Prostate gland (tissue), 2 donors: ENCODE measurements at regions not wholly inside any gene's neighbourhood (a gene's known extent, or its start where the extent isn't known, plus 50 kb on each side); places are given as distances from the start of the nearest gene placed in this dataset.

ENCODE experiments used
- DNase-seq: peaks from one replicate; pipeline ENCODE4 v3.0.0-alpha.2; 2019; ENCODE audit warnings: low spot score
- H3K27ac ChIP-seq, 2 donors: fragments of 200-600 bp; sonication (generic); 2 replicates each; pipeline ENCODE4 v1.5.1; 2017 to 2019
- H3K27me3 ChIP-seq: fragments of 200-600 bp; sonication (generic); replicated peaks from 2 replicates; pipeline ENCODE4 v1.5.1; 2019; ENCODE audit not compliant: insufficient read depth
- H3K36me3 ChIP-seq, 2 donors: fragments of 200-600 bp; sonication (generic); 1 replicate in 1 of 2; 2 replicates in 1 of 2; pipeline versions ENCODE4 v1.5.1 to v1.8.1; 2017 to 2019
- H3K4me1 ChIP-seq: fragments of 200-600 bp; sonication (generic); replicated peaks from 2 replicates; pipeline ENCODE4 v1.5.1; 2019
- H3K4me3 ChIP-seq, 2 donors: fragments of 200-600 bp; sonication (generic); 2 replicates each; pipeline ENCODE4 v1.5.1; 2017 to 2019
- H3K9me3 ChIP-seq: fragments of 200-600 bp; sonication (generic); 2 replicates; pipeline ENCODE4 v1.5.1; 2017
- POLR2A ChIP-seq: fragments of 450-650 bp; IDR thresholded peaks from one replicate; pipeline ENCODE4 v1.6.1; 2016; ENCODE audit warnings: antibody characterized with exemption, mild to moderate bottlenecking
- POLR2AphosphoS5 ChIP-seq: sonication (generic); formaldehyde crosslinking; IDR thresholded peaks from one replicate; pipeline ENCODE4 v1.6.1; 2017; ENCODE audit warnings: antibody characterized with exemption
- WGBS: methylation state at CpG from one replicate; pipeline ENCODE4 v1.1.5; 2018; 5-methylcytosine and 5-hydroxymethylcytosine counted together
- intact Hi-C: fragments of 100-400 bp; cut with DNase I; formaldehyde crosslinking; loops from one replicate; pipeline ENCODE4 v1.14.2; 2022
- TF ChIP-seq, protein P1 (sequence below), 4 experiments: fragments of 200-600 bp in 2 of 4; fragments of 450-650 bp in 2 of 4; sonication (generic) in 2 of 4; IDR thresholded peaks; 1 replicate in 3 of 4; 2 replicates in 1 of 4; pipeline ENCODE4 v1.5.1; 2016 to 2019; ENCODE audit warnings: antibody characterized with exemption in 4 of 4, mild to moderate bottlenecking in 2 of 4, moderate library complexity in 2 of 4

- intact Hi-C loops = no loop called here
- Histone ChIP-seq H3K27me3 (no peaks in the 10 kb centered on the region), H3K9me3 (no peaks in the 10 kb centered on the region), H3K4me1 (no peaks in the 10 kb centered on the region), H3K4me3 (no peak overlapping the region), H3K27ac (no peak overlapping the region), H3K36me3 (no peaks in the 10 kb centered on the region)
- 63% methylated on average over 3 of the region's 3 CpGs for WGBS
- no peak for DNase-seq
- TF ChIP-seq, protein P1, sequence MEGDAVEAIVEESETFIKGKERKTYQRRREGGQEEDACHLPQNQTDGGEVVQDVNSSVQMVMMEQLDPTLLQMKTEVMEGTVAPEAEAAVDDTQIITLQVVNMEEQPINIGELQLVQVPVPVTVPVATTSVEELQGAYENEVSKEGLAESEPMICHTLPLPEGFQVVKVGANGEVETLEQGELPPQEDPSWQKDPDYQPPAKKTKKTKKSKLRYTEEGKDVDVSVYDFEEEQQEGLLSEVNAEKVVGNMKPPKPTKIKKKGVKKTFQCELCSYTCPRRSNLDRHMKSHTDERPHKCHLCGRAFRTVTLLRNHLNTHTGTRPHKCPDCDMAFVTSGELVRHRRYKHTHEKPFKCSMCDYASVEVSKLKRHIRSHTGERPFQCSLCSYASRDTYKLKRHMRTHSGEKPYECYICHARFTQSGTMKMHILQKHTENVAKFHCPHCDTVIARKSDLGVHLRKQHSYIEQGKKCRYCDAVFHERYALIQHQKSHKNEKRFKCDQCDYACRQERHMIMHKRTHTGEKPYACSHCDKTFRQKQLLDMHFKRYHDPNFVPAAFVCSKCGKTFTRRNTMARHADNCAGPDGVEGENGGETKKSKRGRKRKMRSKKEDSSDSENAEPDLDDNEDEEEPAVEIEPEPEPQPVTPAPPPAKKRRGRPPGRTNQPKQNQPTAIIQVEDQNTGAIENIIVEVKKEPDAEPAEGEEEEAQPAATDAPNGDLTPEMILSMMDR (IDR thresholded peaks at IDR 0.05) = no peak
- TF ChIP-seq POLR2A (no peak), POLR2AphosphoS5 (no peak)
Measured at GRCh38 chr6:131398176-131398575, 174.8 kb upstream of the ARG1 start.

GRCh38 chr6:131399433-131399832 lies 173.6 kb upstream of the ARG1 start:
- H3K27me3 ChIP-seq = no peaks in the 10 kb centered on the region
- no peak overlapping the region for H3K4me3 ChIP-seq
- DNase-seq = no peak
- WGBS = 55% methylated on average over 4 of the region's 4 CpGs
- TF ChIP-seq, protein P1 (IDR thresholded peaks at IDR 0.05) = no peak
- TF ChIP-seq POLR2A (no peak), POLR2AphosphoS5 (no peak)
- no peaks in the 10 kb centered on the region for H3K9me3 ChIP-seq
- H3K27ac ChIP-seq = no peak overlapping the region
- intact Hi-C loops = no loop called here
- no peaks in the 10 kb centered on the region for H3K36me3 ChIP-seq
- no peaks in the 10 kb centered on the region for H3K4me1 ChIP-seq

- H3K27me3 ChIP-seq = no peaks in the 10 kb centered on the region
- no peak overlapping the region for H3K4me3 ChIP-seq
- no peak for DNase-seq
- no peaks in the 10 kb centered on the region for H3K36me3 ChIP-seq
- TF ChIP-seq POLR2A (no peak), POLR2AphosphoS5 (no peak)
- TF ChIP-seq, protein P1 (IDR thresholded peaks at IDR 0.05) = no peak
- no peaks in the 10 kb centered on the region for H3K9me3 ChIP-seq
- no peak overlapping the region for H3K27ac ChIP-seq
- 84% methylated on average over 1 of the region's 1 CpG for WGBS
- no peaks in the 10 kb centered on the region for H3K4me1 ChIP-seq
- intact Hi-C loops = no loop called here
Measured at GRCh38 chr6:131400054-131400778, 172.8 kb upstream of the ARG1 start.

- Histone ChIP-seq H3K9me3 (no peaks in the 10 kb centered on the region), H3K4me3 (no peak overlapping the region), H3K27ac (no peak overlapping the region), H3K4me1 (no peaks in the 10 kb centered on the region), H3K36me3 (no peaks in the 10 kb centered on the region), H3K27me3 (no peaks in the 10 kb centered on the region)
- no peak for TF ChIP-seq POLR2AphosphoS5
- no peak for TF ChIP-seq POLR2A
- TF ChIP-seq, protein P1 (IDR thresholded peaks at IDR 0.05) = no peak
- WGBS = 84% methylated on average over 2 of the region's 2 CpGs
- no peak for DNase-seq
- intact Hi-C loops = no loop called here
Measured at GRCh38 chr6:131400779-131401496, 172.1 kb upstream of the ARG1 start.

GRCh38 chr6:131408811-131409210 lies 164.2 kb upstream of the ARG1 start:
- no peaks in the 10 kb centered on the region for H3K36me3 ChIP-seq
- 61% methylated on average over 1 of the region's 1 CpG for WGBS
- no peaks in the 10 kb centered on the region for H3K4me1 ChIP-seq
- no peak overlapping the region for H3K27ac ChIP-seq
- H3K4me3 ChIP-seq = no peak overlapping the region
- H3K27me3 ChIP-seq = no peaks in the 10 kb centered on the region
- intact Hi-C loops = no loop called here
- no peak for TF ChIP-seq POLR2A
- TF ChIP-seq, protein P1 (IDR thresholded peaks at IDR 0.05) = no peak
- TF ChIP-seq POLR2AphosphoS5 = no peak
- no peaks in the 10 kb centered on the region for H3K9me3 ChIP-seq
- no peak for DNase-seq
